Endometrium (tissue), 2 donors: ENCODE measurements at regions not wholly inside any gene's neighbourhood (a gene's known extent, or its start where the extent isn't known, plus 50 kb on each side); places are given as distances from the start of the nearest gene placed in this dataset.
A peak's percentile ranks its signal among the peaks of the same experiment; 100 is the strongest.

ENCODE experiments used
- FAIRE-seq: peaks from 2 replicates; lab custom pipeline; 2012; peaks lifted over from hg19 to GRCh38; lab: Jason Lieb, UNC
- donor health status: control.
- donor health status: control.

DNA sequence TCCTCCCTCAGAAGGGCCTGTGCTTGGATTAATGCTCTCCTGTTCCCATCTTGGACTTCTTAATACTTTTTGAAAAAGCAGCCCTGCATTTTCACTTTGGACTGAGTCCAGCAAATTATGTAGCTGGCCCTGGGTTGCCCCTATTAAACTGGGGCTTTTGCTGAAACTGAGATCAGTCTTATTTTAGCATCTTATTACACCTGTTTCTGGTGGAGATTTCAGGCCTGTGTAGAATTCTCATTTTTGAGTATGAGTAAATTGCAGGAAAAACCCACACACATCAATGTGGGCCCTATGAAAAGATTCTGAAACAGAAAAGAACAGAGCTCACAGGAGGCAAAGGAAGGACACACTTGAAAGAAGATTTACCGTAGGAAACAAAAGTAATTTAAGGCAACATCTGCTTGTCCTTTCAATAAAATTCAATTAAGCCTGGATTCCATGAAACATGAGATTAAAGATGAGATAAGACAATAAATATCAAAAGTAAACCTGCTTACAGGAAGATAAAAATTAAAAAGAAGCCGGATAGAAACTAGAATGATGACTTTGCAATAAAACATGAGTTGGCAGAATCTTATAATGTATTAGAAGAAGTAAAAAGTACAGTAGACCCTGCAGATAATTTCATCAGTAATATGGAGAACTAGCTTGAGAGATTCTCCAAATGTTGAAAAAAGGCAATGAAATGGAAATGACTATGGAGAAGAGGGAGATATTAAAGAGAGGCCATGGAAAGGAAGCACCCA is 90.7 kb upstream of the GCFC2 start:
- no peak for FAIRE-seq

DNA sequence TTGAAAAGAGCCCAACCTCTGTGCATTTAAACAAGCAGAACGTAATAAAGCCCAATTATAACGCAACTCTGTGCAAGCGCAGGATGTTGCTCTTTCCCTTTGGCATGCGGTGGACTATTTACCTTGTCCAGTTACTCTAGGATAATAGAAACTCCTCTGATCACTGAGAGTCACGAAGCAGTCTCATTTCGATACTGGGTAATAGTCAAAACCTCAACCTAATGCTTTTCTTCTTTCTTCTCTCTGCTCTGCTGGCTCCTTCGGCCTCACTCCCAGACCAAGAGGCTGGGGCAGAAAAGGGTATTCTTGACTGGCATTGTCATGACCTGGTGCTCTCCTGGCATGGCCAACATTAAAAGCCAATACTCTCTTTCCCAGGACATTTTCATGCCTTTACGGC is 89.7 kb upstream of the GCFC2 start:
- no peak for FAIRE-seq

GRCh38 chr2:75799859-75800258 is 89.1 kb upstream of the GCFC2 start:
- no peak for FAIRE-seq

DNA sequence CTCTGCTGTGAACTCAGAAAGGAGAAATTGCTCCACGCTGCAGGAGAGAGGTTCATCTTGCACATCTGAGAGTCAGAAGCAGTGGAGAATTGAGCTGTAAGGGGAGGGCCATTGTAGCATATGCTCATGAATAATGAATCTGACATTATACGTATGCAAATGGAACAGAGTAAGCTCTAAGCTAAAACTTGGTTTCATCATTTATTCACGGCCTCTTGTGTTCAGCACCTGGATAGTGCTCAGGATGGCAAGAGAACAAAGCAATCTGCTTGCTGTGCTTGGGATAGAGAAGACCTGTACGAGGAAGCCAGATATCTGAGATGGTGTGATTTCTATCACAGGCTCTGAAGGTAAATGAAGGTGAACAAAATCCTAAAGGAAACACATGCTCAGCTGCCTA is 87.9 kb upstream of the GCFC2 start:
- no peak for FAIRE-seq

DNA sequence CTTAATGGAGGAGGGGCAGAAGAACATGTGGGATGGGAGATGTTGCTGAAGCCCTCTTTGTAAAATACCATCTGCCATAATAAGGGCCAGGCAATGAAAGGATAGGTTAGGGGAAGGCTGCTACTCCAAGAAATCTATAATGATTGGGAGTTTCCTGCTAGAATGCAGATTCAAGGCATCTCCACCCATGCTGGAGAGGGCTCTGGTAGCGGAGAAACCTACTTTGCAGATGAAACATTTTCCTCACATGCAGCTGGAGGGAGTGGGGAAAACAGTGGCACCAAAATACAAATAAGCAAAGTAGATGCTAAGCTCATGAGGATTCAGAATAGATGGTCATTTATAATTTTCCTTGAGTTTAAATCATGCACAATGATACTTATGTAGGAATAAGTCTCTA is 82.3 kb upstream of the GCFC2 start:
- no peak for FAIRE-seq

GRCh38 chr2:75792146-75792545 is 81.4 kb upstream of the GCFC2 start:
- no peak for FAIRE-seq

GRCh38 chr2:75790814-75791467 is 80.2 kb upstream of the GCFC2 start:
- no peak for FAIRE-seq

DNA sequence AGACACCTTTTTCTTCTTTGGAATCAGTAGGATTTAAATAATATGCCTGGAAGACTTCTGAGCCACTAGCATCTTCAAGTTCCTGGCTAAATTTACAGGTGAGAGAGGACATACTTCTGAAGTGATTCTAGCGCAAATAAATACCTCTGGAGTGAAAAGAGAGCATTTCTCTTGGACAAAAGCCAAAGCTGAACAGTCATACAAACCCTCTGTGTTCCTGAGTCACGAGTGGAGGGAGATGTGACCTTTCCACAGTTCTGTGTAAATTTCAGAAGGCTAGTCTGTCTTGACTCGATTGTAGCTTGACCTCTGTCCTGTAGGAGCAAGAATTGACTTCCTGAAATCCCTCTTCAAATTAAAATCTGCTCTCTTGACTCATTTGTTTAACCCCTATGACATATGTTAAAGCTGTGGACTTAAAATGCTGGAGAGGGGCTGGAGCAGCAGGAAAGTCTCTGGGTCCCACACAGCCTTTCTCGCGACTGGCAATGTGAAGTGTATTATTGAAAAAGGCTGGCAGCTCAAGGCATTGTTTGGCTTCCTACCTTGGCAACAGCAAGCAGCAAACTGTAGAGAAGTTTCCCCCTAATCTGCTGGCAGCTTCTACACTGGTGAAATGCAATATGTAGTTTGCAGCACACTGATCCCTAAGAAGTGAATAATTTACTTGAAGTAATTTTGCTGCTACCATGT is 79.6 kb upstream of the GCFC2 start:
- FAIRE-seq: no peak

- no peak for FAIRE-seq
These were observed 78.2 kb upstream of the GCFC2 start for GRCh38 chr2:75788902-75789301.

GRCh38 chr2:75788154-75788553 is 77.4 kb upstream of the GCFC2 start:
- no peak for FAIRE-seq

DNA sequence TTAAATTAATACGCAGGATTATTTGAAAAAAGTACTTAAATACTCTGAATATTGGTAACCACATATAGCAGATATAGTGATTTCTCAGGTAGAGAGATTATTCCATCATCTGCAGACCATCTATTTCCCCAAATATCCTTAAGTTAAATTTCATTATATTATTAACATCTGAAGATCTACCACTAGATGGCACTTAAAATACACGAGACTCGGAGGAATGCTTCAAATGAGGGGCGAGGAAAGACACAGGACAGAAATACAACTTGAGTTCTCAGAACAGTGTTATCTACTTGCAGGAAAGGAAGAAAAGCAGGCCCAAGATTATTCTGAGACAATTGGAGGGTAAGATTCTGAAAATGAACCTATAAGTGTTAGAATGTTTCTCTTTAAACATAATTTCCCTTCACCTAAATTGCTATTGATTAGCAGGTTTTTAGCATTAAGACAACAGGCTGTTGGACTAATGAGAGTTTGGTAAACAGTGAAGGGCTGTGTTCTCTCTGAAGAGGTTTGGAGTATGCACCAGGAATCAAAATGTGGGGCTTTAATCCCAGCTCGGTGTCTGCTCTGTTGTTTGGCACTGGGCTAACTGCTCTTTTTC is 76.9 kb upstream of the GCFC2 start:
- peak; percentile 90 for FAIRE-seq

DNA sequence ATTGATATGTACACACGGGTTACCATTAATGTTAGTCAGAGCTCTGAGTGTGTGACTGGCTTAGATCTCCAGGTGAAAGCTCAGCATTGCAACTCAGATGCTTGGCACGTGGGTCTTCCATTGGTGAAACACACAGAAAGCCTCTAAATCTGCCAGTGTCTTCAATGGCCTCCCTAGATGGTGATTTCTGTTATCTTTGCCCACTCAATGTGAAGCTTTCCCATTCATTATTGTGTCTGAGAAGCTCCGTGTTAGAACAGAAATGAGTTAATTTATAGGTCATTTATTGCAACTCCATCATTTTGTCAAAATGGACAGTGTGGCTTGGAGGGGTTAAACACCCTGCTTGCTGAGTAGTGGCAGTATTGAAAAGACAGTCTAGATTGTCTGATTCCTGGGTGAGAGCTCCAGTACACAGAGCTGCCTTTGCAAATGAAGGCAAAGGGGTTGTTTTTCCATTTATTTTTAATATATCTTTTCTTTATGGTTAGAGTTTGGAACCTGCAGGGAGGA is 64.7 kb upstream of the GCFC2 start:
- no peak for FAIRE-seq

DNA sequence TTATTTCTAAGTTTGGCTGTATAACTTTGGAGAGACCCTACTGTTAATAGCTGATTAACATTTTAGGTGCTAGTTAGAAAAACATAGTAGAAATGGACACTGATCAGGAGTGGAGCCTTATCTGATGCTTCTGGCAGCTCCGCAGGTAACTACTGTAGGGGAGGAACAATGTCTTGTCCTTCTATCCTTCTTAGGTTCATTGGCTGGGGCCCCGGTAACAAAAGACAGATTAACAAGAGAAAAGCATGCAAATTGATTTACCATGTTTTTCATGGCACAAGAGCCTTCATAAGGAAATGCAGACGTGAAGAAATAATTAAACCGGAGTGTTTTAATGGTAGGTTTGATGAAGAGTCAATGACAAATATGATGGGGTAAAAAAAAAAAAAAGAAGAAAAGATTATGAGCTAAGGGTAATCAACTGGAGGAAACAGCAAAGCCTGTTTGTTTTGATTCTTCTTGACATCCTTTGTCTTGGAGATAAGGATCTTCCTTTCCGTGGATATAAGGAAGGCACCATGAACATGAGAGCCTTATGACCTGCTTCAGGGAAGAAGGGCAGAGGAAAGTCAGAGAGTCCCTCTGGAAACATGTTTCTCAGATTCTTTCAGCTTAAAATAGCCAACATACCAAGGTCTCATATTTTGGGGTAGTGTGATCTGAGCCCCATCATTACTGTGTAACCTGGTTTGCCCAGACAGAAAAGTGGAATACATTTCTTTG is 62.4 kb upstream of the GCFC2 start:
- no peak for FAIRE-seq

DNA sequence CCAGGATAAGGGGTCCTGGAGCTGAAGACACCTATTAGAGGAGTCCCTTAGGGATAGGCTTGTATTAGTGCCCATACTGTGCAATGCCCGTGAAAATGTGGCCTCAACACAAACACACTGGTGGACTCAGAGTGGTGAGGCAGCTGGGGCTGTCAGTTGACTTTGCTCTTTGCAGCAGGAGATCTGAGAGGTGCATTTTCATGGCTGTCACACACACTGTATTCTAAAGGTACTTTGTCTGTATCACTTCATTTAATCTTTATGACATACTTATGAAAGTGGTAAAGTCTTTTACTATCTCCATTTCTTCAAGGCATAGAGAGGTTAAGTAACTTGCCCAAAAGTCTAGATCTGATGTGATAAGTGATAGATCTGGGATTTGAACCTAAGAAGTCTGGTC is 55.1 kb upstream of the GCFC2 start:
- no peak for FAIRE-seq

DNA sequence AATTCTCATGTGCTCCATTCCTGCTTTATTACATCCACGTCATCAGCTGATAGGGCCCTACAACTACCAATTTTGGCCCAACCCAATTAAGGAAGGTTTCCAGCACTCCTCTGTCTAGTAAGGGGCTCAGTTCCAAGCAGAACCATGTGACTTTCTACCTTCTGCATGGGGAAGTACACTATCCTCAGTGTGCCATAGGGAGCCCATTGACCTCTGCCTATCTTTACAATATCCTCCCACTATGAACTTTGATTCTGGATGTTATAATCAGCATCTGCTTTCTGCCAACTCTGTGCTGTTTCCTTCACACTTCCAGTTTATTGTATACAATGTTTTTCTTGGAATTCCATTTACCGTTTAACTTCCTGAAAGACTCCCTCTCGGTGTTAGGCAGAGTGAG is 53.9 kb upstream of the GCFC2 start:
- no peak for FAIRE-seq
